ENCODE measurements at regions not wholly inside any gene's neighbourhood (a gene's known extent, or its start where the extent isn't known, plus 50 kb on each side); places are given as distances from the start of the nearest gene placed in this dataset.

DNA sequence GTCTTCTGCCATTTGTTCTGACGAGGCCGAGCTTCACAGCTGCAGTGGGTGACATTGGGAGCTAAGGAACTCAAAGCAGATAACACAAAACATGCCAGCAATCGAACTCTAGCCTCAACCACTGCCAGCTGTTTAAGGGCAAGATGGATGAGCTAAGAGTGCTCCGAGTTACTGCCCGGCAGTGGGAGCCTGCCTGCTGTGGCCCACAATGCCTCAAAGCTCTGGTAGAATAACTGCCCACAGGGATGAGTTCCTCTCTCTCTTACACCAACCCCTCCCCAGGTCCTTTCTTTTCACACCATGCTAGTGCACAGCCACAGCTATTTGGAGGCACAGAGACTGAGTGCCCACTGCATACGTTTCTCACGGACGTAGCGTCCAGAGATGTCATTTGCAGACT lies 330.5 kb downstream of the FGF9 start:
- no peak for DNase-seq

DNA sequence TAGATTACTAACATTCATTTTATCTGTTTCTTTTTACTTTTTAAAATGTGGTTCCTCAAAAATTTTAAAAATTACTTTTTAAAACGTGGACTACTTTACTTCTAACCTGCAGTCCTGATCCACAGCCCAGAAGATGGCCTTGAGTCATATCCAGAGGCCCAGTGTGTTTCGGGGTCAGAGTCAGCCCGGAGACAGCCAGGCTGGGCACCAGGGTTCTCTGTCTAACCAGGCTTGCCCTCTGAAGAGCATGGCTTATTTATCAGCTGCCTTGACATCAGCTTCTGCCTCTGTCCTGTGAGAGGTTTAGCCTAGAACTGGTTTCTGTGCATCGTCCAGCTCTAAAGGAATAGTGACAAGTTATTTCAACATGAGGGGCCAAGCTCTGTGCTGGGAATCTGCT lies 332.0 kb downstream of the FGF9 start:
- DNase-seq: no peak

DNA sequence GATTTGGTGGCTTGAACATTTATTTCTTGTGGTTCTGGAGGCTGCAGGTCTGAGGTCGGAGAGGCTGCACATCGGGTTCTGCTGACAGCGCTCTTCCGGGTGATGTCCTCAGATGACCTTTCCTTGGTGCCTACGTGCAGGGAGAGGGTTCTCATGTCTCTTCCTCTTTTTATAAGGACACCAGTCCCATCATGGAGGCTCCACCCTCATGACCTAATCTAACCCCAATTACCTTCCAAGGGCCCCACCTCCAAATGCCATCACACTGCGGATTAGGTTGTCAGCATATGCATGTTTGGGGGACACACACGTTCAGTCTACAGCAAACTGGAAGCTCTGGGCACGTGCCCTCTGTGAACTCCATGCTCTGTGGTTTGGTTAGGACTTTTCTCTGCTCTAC lies 338.6 kb downstream of the FGF9 start:
- DNase-seq: no peak

DNA sequence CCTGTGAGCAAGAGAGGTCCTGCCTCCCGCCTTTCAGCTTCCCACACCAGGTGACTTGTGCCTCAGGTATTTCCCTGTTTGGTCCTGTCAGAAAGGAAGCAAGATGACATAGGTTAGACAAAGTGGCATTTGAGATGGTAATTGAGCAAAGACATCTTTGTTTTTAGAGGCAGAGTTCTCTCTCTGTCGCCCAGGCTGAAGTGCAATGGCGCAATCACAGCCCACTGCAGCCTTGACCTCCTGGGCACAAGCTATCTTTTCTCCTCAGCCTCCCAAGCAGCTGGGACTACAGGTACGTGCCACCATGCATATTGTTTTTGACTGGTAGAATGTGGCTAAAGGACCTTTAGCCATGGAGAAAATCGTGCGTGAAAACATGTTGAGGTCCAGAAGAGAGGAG lies 339.1 kb downstream of the FGF9 start:
- DNase-seq: no peak

DNA sequence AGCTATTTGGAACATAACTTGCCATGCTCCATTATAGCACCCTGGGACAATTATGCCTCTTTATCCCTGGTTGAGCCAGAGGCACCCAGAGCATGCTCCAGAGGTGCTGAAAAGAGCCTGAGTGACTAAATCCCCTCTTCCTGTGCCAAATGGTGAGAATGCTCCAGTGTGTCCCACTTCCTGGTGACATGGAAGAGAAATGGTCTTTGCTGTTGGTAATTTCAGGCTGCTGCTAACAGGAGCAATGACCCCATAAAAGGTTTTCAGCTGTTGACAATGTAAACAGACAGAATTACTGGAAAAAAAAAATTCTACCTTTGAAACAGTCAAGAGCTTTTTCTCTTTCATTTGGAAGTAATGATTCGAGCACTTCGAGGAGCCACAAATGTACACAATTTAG lies 341.8 kb downstream of the FGF9 start:
- no peak for DNase-seq

DNA sequence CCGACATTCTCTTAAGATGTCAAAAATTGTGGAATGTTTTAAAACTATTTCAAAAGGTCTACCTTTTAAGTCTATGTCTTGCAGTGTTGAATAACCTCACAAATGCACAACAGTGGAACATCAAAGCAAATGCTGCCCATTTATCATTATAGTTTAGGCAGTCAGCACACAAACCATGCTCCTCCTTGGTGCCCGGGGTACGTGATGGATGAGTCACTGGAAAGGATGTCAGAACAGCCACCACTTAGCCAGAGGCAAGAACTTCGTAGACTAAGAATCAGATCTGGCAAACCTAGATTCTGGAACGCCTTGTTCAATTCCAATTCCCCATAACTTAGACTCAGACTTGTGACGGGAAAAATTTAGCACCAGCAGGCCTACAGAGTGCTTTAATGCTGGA lies 343.6 kb downstream of the FGF9 start:
- no peak for DNase-seq

DNA sequence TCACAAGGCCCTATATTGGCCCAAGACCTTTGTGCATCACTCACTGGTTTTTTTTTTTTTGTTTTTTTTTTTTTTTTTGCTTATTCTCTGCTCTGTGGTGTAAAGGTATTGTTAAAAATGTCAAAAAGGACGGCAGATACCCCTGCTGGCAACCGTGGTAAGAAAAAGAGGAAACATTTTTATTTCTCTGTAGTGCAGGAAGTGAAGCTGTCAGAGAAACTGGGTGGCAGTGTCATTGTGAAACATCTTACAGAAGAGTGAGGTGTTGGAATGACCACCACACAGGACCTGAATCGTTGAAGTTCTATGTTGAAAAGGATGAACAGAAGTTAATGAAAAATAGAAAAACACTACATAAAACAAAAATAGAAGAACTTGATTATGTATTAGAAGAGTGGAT lies 346.4 kb downstream of the FGF9 start:
- DNase-seq: no peak

DNA sequence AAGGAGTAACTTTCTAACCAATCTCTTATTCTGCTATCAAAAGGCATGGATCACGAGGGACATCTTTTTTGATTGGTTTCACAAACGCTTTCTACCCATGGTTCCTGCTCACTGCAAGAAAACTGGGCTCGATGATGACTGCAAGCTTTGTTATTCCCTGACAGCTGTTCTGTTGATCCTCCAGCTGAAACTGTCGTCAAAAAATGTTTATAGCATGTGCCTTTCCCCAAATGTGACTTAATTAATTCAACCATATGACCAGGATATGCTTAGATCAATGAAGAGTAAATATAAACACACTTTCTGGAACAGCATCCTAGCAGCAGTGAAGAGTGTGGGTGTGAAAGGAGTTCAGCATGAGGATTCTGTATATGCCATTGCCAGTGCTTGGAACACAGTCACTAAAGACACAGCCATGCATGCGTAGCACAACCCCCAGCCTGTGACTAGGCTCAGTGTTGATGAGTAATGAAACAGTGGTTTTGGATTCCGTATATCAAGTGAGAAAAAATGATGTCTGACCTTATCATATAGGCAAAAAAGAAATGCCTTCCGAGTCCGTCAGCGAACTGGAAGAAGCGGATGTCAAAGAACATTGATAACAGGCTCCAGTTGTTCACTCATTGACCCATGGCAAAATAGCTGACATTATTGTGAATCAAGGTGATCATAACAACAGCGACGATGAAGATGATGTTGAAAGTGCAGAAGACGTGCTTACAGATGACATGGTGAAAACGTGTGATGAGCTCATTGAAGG lies 347.4 kb downstream of the FGF9 start:
- no peak for DNase-seq

DNA sequence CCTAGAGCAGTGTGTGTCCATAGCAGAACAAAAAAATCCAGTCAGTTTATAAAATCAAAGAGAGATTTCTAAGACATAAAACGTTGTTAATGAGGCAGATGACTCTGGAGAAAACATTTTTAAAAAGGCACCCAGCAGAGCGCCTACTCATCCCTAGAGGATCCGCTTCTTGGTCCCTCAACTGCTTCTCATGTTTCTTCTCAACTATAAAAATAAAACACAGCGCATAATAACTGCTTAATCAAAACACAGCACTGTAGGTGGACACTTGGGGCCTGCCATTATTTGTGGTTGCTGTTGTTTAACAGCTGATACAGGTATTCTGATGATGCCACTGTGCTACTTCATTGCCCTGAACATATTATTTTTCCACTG lies 347.9 kb downstream of the FGF9 start:
- DNase-seq: no peak

DNA sequence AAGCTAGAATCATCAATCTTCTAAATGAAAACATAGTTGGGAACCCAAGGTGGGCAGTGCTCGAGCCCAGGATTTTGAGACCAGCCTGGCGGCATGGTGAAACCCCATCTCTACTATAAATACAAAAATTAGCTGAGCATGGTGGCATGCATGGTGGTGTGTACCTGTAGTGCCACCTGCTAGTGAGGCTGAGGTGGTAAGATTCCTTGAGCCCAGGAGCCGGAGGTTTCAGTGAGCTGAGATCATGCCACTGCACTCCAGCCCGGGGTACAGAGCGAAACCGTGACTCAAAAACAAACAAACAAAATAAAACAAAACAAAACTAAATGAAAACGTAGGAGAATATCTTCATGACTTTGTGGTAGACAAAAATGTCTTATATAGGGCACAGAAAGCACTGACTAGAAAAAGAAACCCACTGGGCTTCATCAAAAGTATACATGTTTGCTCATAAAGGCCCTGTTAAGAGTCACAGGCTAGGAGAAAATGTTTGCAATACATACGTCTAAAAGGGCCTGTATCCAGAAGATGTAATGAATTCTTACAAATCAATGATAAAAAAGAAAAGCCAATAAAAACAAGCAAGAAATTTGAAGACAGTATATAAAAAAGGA lies 353.6 kb downstream of the FGF9 start:
- DNase-seq: no peak

DNA sequence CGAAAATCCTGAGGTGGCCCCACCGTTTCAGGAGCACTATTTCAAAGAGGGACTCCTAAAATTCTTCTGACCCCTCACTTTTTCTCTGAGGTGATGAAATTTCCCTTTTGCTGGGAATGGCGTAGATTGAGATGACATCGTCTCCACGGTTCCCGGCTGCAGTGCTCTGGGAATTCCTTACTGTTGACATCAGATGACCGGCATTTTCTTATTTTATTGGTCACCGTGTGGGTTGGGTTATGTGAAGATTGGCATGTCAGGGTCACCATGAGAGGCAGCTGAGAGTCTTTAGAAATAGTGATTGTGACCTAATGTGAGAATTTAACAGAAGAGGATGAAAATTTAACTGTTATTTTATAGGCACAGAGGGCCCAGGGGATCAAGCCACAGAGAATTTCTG lies 356.7 kb downstream of the FGF9 start:
- no peak for DNase-seq

DNA sequence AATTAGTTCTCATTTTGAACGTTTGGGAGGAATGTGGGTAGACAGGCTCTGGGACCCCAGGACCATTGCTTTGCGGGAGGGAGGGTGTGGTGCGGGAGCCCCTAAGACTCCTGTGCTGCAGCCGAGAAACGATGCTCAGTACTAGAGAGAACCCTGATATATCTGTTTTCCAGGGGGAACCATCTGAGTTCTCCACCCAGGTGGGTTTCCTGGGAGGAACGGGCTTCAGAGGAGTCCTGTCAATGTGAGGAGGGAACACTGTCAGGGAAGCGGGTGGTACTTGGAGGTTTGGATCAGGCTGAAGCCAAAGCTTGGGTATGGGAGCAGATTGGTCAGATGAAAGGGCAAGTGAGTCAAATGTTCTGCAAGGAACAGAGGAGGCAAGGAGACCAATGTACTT lies 358.0 kb downstream of the FGF9 start:
- no peak for DNase-seq

DNA sequence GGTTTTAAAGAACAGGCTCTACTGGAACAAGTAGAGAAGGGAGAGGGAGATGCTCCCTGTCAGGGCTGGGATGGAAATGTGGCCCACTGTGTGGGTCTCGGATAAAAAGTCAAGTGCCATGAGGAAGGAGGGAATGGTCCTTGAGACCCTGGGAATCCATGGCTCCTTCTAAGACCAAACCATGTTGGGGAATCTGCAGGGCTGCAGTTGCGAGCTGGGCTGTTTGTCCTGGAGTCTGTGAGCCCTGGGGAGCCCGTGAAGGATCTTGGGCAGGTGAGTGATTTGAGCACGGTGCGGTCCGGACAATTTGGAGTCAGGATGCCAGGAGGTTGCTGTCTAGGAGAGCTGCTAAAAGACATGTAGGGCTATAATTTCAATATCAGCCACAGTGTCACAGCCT lies 359.4 kb downstream of the FGF9 start:
- DNase-seq: no peak

DNA sequence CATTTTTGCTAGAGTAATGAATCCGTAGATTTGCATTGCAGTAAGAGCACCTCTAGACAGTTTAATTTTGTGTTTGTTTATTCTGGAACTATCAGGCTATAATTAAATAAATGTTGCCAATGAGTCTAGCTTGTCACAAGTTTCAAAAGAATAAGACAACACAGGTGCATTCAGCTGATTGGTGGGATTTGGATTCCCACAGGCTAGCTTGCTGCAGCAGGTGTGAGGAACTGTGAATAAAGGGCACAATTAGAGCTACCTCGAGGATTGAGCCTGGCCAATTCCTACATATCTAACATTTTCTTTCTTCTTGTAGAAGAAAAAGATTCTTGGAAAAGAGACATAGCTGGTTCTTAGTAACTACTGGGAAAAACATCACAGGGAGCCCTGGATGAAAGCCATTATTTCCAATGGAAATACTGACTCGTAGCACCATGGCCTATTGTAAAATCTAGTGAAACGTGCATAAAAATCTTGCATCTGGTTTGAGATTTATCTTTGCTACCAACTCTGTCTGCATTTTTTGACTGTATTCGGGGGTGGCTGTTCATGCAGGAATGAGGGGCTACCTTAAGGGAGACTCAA lies 360.9 kb downstream of the FGF9 start:
- no peak for DNase-seq

DNA sequence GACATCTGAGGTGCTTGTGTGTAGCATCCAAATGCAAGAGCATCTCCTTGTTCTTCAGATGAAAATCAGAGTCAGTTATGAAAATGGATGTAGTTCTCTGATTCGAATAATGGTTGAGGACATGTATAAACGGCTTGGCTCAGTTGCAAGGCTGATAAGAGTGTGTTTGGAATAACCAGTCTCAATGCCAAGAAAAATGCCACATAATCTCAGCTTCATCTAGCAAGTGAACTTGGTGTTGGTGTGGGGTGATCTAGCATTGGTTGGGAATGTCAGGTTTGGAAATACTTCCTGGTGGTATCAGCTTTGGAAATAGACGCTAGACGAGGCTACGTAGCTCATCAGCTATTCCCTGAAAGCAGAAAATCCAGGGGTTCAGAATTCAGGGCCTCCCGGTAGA lies 362.0 kb downstream of the FGF9 start:
- no peak for DNase-seq

DNA sequence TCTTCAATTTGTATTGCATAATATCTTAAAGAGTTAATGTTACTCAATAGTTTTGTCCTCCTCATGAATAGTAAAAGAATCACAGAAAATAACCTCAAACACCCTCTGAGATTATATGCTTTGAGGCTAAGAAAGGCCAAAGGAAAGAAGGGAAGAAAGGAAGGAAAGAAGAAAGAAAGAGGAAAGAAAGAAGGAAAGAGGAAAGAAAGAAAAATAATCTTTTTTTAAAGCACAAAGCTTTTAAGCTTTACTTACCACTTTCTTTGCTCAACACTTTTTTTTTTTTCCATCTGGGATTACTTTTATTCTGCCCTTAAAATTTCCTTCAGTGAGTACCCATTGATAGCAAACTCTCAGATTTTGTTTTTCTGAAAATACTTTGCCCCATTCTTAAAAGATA lies 369.1 kb downstream of the FGF9 start:
- no peak for DNase-seq

DNA sequence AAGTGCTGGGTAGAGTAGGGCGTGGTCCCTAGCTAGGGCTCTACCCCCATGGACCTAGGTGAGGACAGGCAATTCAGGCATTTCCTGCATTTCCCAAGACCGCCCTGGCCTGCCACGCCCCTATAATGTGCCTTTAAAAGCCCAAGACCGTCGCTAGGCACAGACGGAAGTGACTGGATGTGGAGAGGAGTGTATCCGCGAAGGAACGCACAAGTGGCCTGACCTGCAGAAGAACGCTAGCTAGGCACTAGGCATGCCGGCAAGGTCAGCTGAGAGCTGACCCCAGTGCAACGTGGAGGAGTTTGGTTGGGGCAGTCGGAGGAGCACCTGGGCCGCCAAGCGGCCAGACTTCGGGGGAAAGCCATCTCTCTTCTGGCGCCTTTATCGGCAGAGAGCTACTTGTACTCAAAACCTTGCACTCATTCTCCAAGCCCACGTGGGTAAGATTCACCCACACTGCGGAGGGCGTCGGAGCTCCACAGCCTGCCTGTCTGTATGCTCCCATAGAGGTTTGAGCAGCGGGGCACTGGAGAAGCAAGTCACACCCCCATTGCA lies 370.0 kb downstream of the FGF9 start:
- no peak for DNase-seq

DNA sequence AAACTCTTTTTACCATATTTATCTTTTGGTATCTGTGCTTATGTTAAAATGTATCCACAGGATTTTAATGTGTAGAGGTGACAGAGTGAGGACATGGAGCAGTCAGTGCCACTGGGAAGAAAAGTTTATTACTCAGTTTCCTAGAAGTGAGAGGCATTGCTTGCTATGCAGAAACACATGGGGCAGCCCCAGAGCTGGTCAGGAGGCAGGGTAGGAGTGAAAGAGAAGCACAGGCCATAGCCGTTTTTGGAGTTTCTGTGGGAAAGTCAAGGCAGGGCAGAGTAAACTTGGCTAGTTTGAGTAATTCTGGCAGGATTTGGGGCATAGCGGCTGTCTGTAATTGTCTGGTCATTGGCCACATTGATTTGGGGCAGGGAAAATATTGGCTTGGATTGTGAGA lies 370.9 kb downstream of the FGF9 start:
- no peak for DNase-seq

DNA sequence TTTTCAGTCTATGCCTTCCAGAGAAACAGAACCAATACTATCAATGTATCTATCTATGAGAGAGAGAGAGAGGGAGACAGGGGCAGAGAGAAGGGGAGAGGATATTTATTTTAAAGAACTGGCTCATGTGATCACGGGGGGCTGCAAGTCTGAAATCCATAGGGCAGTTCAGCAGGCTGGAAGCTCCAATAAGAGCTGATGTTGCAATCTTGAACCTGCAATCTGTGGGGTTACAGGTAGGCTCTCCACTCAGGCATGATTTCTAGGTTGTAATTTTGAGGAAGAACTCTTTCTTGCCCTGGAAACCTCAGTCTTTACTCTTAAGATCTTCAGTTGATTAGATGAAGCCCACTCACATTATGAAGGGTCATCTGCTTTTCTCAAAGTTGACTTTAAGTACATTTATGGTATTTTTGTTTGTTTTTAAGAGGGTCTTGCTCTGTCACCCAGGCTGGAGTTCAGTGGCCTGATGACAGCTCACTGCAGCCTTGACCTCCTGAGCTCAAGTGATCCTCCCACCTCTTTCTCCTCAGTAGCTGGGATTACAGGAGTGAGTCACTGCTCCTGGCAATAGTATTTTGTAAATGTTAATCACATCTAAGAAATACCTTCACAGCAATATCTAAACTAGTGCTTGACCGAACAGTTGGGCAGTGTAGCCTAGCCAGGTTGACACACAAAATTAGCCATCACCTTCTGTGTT lies 376.4 kb downstream of the FGF9 start:
- DNase-seq: no peak

DNA sequence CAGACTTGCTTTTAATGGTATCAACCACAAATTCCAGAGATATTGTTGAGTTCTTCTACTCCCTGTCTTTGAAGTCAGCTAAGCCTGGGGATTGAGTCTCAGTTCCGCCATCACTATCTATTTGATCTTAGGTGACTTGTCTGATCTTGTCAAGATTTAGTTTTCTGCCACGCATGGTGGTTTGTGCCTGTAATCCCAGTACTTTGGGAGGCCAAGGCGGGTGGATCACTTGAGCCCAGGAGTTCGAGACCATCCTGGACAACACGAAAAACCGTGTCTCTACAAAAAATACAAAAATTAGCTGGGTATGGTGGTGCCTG lies 376.9 kb downstream of the FGF9 start:
- no peak for DNase-seq

DNA sequence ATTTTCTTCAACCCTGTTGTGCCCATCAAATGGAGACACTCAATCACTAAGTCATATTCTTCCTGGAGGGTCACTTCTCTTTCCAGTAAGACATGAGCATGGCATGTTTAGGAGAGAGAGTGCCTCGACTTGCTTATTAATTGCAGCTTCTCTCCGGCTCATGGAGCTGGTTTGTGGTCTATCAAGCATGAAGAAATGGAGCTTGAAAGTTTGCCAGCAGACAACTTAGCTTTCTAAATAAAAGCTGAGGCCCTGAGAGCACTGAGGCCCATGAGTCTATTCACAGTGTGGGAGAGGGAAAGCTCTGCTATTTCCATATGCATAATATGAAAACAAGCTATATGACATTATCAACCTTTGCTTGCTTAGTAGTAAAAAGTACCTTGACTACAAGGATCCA lies 378.5 kb downstream of the FGF9 start:
- DNase-seq: no peak

DNA sequence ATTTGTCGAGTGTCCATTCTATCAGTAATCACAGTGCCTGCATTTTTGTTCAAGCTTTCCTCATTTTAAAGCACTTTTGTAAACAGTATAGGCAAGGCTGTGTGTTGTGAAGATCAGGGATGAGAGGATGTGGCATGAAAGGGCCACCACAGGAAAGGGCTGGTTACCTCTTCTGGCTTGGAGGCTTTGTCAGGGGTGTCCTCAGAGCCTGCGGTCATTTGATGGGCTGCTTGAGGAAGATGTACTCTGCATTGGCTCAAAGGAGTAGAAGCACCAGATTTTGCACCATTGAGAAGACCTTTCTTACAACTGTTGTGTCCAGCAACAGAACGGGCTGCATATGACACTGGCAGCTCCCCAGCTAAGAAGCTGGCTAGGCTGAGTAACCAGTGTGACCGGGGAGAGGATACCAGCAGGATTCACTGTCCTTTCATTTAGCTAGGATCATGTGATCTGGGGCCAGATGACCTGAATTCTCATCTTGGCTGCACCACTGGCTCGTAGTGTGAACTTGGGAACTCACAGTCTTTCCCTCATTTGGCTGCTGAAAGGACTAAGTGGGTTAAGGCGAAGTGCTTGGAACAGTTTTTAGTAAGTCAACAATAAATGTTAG lies 380.2 kb downstream of the FGF9 start:
- DNase-seq: peak in 3 of 58 donors; percentile 3 to 48 (median 11)

Data from anterior cingulate cortex (tissue), 58 donors.